Fibroblast of skin of left quadriceps (primary cell): ENCODE measurements at regions not wholly inside any gene's neighbourhood (a gene's known extent, or its start where the extent isn't known, plus 50 kb on each side); places are given as distances from the start of the nearest gene placed in this dataset.
"Not testable (repeated sequence)": the region's sequence is repeated elsewhere in the genome, so short reads cannot be mapped to it uniquely, and the experiment has no call there.

Experiments
- DNase-seq, 2 experiments: peaks; one replicate each; pipeline ENCODE4 v3.0.0-alpha.2; 2013; ENCODE audit warnings: low read depth in 2 of 2

GRCh38 chr20:30585244-30585796 is 672.1 kb upstream of the DEFB115 start:
- DNase-seq: peak; percentile 1 to 10

DNA sequence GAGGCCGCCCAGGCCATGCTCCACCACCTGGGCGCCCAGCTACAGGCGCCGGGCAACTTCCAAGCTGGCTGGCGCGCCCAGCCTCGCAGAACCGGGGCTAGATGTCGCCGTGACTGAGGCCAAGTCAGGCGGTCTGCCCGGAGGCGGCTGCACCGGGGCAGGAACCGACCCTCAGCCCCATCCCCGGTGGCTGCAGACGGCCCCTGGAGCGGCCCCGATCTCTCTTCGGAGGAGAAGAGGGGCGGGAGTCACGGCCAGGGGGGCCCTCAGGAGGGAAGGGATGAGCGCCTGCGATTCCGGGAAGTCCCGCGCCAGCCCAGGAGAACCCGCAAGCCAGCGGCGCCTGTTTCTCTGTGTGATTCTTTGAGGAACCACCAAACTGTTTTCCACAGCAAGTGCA is 671.3 kb upstream of the DEFB115 start:
- not testable (repeated sequence) for DNase-seq

DNA sequence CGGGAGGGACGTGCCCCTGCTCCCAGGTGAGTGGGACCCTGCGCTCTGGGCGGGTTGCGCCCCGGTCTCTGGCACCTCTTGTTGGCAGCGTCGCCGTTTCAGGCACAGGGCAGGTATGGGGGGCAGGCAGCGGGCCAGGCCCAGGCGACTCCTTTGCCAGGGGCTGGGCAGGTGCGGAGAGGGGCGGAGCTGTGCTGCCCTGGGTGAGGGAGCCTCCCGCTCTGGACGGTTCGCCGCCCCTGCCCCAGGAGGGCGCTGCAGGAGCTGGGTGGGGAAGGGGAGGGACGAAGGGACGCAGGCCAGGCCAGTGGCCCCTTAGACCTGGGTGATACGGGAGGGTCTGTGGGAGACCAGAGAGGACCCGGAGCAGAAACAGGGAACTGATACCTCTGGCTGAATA is 663.9 kb upstream of the DEFB115 start:
- no peak for DNase-seq

- no peak for DNase-seq
Measured at GRCh38 chr20:30594112-30594511, 663.4 kb upstream of the DEFB115 start.

GRCh38 chr20:30595698-30596097 is 661.8 kb upstream of the DEFB115 start:
- no peak for DNase-seq

- DNase-seq: not testable (repeated sequence)
Measured at GRCh38 chr20:30597429-30597828, 660.0 kb upstream of the DEFB115 start.

GRCh38 chr20:30598460-30599230 is 658.8 kb upstream of the DEFB115 start:
- no peak for DNase-seq

DNA sequence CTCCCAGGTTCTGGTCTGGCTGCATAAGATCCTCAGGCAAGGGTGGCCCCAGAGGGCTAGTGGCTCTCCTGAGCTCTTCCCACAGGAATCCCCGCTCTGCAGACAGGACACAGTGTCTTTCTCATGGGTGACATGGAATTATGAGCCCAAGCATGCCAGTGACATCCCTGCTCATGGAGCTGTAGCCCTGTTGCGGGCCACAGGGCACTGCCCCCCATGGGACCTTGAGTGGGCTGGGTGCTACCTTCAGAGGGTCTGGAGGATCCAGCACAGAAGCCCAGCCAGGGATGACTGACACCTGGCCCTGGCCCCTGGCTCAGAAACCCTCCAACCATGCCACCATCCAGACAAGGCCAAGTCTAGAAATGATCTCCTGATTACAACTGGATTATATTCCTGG is 657.5 kb upstream of the DEFB115 start:
- DNase-seq: no peak

- no peak for DNase-seq
Measured at GRCh38 chr20:30601974-30602373, 655.5 kb upstream of the DEFB115 start.

DNA sequence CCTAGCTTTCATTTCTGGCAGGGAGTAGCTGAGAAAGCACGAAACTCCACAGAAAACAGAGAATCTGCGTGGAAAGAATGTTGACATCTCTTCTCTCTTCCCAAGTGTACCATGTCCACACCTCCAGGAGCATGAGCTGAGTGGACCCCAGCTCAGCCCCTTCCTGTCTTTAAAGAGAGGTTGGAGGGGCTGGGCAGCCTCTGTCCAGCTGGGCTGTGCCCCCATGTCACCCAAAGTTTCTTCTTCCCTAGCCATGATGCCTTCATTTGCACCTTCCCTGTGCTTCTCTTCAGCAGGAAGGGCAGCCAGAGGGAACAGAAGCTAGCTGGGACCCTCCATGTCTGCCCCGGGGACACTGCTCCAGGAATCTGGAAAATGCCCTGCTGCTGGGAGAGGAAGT is 655.0 kb upstream of the DEFB115 start:
- no peak for DNase-seq

GRCh38 chr20:30606990-30607389 is 650.5 kb upstream of the DEFB115 start:
- DNase-seq: no peak

DNA sequence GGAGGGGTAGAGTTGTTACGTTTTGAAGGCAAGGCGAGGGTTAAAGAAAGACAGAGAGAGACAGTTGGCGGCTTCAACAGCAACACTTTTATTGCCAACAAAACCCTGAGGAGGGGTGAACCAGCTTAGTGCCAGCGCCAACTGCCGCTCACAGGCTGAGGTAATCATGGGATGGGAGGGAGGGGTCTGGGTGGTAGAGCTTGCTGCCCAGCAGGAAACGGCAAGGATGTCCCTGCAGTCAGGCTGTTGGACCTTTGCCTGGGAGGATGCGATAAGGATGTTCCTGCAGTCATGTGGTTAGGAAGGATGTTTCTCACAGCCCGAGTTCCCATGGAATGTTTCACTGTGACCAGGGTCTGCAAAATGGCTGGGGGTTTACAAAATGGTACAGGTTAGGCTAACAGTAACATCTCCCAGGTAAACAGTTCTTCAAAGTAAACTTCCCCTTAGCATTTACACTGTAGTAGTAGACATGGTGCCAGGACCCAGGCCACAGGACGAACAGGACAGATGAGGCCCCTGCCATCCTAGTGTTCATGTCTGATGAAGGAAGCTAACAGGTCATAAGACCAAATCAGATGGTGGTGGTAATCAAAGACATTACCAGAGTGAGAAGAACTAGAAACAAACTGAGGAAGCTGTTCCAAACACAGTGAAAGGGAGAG is 647.3 kb upstream of the DEFB115 start:
- no peak for DNase-seq

DNA sequence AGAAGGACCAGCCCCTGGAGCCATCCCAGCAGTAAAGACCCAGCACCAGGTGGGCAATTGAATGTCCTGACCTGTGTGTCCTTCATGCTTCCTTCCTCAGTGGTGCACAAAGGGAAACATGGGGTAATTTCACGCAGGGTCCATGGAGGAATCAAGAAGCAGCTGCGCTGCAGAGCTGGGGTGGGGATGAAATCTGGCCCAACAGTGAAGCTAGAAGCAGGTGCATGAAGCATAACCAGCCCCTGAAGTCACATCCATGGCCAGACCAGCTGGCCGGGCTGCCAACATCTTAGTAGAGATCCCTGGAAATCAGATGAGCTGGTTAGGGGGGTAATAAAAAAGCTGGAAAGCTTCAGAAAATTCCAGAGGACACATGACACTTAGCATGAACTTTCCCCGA is 646.7 kb upstream of the DEFB115 start:
- DNase-seq: no peak

DNA sequence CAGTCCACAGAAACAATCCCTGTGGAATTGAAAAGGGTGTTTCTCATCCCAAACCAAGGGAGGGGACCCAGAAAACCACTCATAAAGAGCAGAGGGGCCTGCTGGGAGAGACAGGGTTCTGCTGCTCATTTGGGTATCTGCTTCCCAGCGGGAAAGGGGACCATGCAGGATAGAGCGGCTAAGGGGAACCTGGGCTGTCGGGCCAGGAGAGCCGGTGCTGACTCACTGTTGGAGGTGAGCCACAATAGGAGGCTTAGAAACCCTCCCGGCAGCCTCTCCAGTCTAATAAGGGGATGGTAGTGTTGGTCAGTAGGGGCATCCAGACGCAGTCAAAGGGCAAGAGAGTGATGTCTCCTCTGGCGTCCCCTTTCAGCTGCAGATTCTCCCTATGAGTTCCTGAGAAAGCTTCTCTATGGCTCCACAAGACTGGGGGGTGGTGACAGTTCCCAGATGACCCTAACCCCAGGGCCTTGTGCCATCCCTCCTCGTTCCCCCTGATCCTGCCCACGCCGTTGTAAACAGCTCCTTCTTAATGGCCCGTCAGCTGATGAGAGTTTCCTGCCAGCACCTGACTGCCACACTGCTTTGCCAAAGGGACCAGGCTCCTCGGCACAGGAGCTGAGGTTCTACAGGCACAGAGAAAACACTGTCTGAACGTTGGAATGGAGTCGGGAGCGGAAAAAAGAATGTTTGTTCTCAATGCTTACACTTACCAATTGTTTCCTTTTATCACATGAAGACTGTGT is 646.1 kb upstream of the DEFB115 start:
- DNase-seq: no peak

- no peak for DNase-seq
Measured at GRCh38 chr20:30612344-30612743, 645.1 kb upstream of the DEFB115 start.

GRCh38 chr20:30621346-30621745 is 636.1 kb upstream of the DEFB115 start:
- DNase-seq: not testable (repeated sequence)

DNA sequence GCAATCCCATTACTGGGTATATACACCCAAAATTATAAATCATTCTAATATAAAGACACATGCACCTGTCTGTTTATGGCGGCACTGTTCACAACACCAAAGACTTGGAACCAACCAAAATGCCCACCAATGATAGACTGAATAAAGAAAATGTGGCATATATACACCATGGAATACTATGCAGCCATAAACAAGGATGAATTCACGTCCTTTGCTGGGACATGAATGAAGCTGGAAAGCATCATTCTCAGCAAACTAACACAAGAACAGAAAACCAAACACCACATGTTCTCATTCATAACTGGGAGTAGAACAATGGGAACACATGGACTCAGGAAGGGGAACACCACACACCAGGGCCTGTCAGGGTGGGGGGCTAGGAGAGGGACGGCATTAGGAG is 633.2 kb upstream of the DEFB115 start:
- DNase-seq: not testable (repeated sequence)

DNA sequence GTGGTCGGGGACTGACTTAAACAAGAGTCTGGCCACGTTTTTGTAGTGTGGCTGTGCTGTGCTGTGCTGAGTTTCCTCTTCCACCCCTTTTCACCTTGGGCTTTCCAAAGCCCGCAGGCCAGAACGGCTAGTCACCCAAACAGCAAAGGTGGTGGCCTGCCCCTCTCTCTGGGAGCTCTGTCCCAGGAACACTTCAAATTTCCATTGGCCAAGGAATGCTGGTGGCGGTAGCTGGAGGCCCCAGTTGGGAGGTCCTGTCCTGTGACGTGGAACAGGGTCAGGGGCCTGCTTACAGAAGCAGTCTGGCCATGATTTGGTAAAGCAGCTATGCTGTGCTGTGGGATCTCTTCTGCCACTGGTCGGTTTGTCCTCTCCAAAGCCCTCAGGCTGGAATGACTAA is 628.1 kb upstream of the DEFB115 start:
- not testable (repeated sequence) for DNase-seq

GRCh38 chr20:30630761-30631160 is 626.7 kb upstream of the DEFB115 start:
- no peak for DNase-seq

DNA sequence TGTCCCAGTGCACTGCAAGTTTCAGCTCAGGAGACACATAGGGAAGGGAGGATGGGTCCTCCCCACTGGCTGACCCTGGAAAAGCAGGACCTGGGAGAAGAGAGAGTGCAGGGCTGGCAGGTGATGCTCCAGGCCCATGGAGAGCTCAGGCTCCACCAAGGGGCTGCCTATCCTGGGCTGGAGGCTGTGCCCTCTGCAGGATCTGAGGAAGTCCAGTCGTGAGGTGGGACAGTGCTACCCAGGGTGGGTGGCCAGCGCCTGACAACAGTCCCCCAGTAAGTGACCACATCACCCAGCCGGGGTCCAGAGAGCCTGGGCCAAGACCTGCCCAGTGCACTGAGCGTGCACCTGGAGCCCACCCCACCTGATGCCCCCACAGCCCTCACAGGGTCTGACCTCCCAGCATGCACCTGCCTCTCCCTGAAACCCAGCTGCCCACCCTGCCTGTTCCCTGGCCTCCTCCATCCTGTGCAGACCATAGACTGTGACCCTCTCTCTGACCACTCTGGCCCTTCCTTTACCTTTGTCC is 626.1 kb upstream of the DEFB115 start:
- DNase-seq: not testable (repeated sequence)

DNA sequence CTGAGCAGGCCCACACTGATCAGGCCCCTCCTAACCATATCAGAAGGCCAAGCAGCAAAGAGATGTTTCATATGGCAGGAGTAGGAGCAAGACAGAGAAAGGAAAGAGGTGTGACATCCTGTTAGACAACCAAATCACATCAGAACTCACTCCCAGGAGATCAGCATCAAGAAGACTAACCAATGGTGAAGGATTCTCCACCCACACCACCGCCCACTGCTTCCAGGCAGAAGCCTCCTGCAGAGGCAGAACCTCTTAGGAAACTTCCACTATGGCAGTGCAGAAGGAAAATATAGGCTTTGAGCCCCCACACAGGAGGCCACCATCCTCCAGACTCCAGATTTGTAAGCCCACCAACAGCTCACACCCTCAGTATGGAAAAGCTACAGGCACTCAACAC is 624.7 kb upstream of the DEFB115 start:
- DNase-seq: not testable (repeated sequence)

- DNase-seq: not testable (repeated sequence)
Measured at GRCh38 chr20:30641522-30641921, 615.9 kb upstream of the DEFB115 start.
